Lung (tissue), 11 donors: ENCODE measurements at regions not wholly inside any gene's neighbourhood (a gene's known extent, or its start where the extent isn't known, plus 50 kb on each side); places are given as distances from the start of the nearest gene placed in this dataset.

Source experiments
- ATAC-seq: fragments of 200-7000 bp; cut with Tn5 transposase; one replicate; pipeline ENCODE4 v1.9.1; 2020; ENCODE audit warnings: moderate number of reproducible peaks; ENCODE audit not compliant: insufficient read depth, low FRiP score
- DNase-seq, 3 donors: peaks; one replicate each; pipeline ENCODE4 v3.0.0-alpha.2; 2013 to 2017
- H3K27ac ChIP-seq, 2 donors: one replicate each; pipeline ENCODE4 v1.5.1; 2013; ENCODE audit warnings: mild to moderate bottlenecking in 2 of 2, moderate library complexity in 2 of 2, control low read depth in 1 of 2, inconsistent platforms in 1 of 2, low read depth in 1 of 2, low read length in 1 of 2
- H3K27me3 ChIP-seq, 3 donors: one replicate each; pipeline ENCODE4 v1.5.1; 2013; ENCODE audit warnings: low read length in 2 of 3; ENCODE audit not compliant: control insufficient read depth in 3 of 3, insufficient read depth in 3 of 3
- H3K36me3 ChIP-seq, 4 donors: one replicate each; pipeline ENCODE4 v1.5.1; 2013; ENCODE audit warnings: low read length in 4 of 4, mild to moderate bottlenecking in 1 of 4, moderate library complexity in 1 of 4; ENCODE audit not compliant: control insufficient read depth in 4 of 4, insufficient read depth in 4 of 4
- H3K4me1 ChIP-seq, 5 donors: one replicate each; pipeline ENCODE4 v1.5.1; 2013; ENCODE audit warnings: low read length in 5 of 5, mild to moderate bottlenecking in 2 of 5, moderate library complexity in 1 of 5; ENCODE audit not compliant: control insufficient read depth in 5 of 5, insufficient read depth in 5 of 5
- H3K4me3 ChIP-seq: one replicate; pipeline ENCODE4 v1.5.1; 2013; ENCODE audit warnings: mild to moderate bottlenecking, control low read depth, moderate library complexity
- H3K9ac ChIP-seq, 2 donors: one replicate each; pipeline ENCODE4 v1.5.1; 2013; ENCODE audit warnings: low read length in 2 of 2, control low read depth in 1 of 2; ENCODE audit not compliant: insufficient read depth in 1 of 2
- H3K9me3 ChIP-seq, 4 donors: one replicate each; pipeline ENCODE4 v1.5.1; 2013; ENCODE audit warnings: low read length in 3 of 4, mild to moderate bottlenecking in 1 of 4, moderate library complexity in 1 of 4; ENCODE audit not compliant: control insufficient read depth in 4 of 4, insufficient read depth in 3 of 4
- CTCF ChIP-seq: IDR thresholded peaks from 2 replicates; pipeline ENCODE4 v1.5.1; 2012; ENCODE audit warnings: mild to moderate bottlenecking; ENCODE audit errors: control extremely low read depth, extremely low read depth
- WGBS, 2 donors: extraction: QIAGEN DNeasy Blood & Tissue Kit; methylation state at CpG; one replicate each; pipeline ENCODE4 v1.1.7; 2013; 5-methylcytosine and 5-hydroxymethylcytosine counted together
- donor health status: control.
- donor health status: control.
- donor health status: Bipolar disorder and iron deficiency.
- donor health status: healthy.
- donor health status: DM: yes; HTN: yes; CAD: no.

GRCh38 chr12:86796550-86796949, 540.4 kb upstream of the MGAT4C start:
- no peaks in the 10 kb centered on the region for H3K27me3 ChIP-seq
- peaks cover 0 to 2% (median 0%) of the 10 kb centered on the region in 5 donors for H3K4me1 ChIP-seq
- DNase-seq = no peak
- no peak overlapping the region for H3K4me3 ChIP-seq
- no peak overlapping the region for H3K27ac ChIP-seq
- no peak for TF ChIP-seq CTCF
- no peaks in the 10 kb centered on the region for H3K36me3 ChIP-seq
- no peak for ATAC-seq
- WGBS, 2 donors = 93 to 97% methylated on average over 1 of the region's 1 CpG
- no peaks in the 10 kb centered on the region for H3K9me3 ChIP-seq
- H3K9ac ChIP-seq = no peak overlapping the region

GRCh38 chr12:86788661-86789060, 532.5 kb upstream of the MGAT4C start:
- no peak overlapping the region for H3K9ac ChIP-seq
- H3K9me3 ChIP-seq = no peaks in the 10 kb centered on the region
- no peak overlapping the region for H3K27ac ChIP-seq
- ATAC-seq (no peak), DNase-seq (peak in 2 of 3 donors; percentile 75 to 78)
- H3K36me3 ChIP-seq = no peaks in the 10 kb centered on the region
- H3K4me3 ChIP-seq = no peak overlapping the region
- H3K4me1 ChIP-seq = peaks cover 0 to 17% (median 0%) of the 10 kb centered on the region in 5 donors
- H3K27me3 ChIP-seq = no peaks in the 10 kb centered on the region
- TF ChIP-seq CTCF = no peak

- no peak for TF ChIP-seq CTCF
- no peak overlapping the region for H3K4me3 ChIP-seq
- H3K9me3 ChIP-seq = no peaks in the 10 kb centered on the region
- H3K4me1 ChIP-seq = peaks cover 0 to 17% (median 0%) of the 10 kb centered on the region in 5 donors
- ATAC-seq = no peak
- no peak overlapping the region for H3K9ac ChIP-seq
- H3K27me3 ChIP-seq = no peaks in the 10 kb centered on the region
- H3K36me3 ChIP-seq = no peaks in the 10 kb centered on the region
- no peak overlapping the region for H3K27ac ChIP-seq
- no peak for DNase-seq
Measured at GRCh38 chr12:86787419-86787818, 531.2 kb upstream of the MGAT4C start.

- Histone ChIP-seq H3K9ac (no peak overlapping the region), H3K27ac (no peak overlapping the region), H3K27me3 (no peaks in the 10 kb centered on the region), H3K4me3 (no peak overlapping the region), H3K36me3 (no peaks in the 10 kb centered on the region), H3K4me1 (peaks cover 0 to 3% (median 3%) of the 10 kb centered on the region in 5 donors), H3K9me3 (no peaks in the 10 kb centered on the region)
- ATAC-seq (no peak), DNase-seq (peak; percentile 11 to 62 (median 56))
- no peak for TF ChIP-seq CTCF
- WGBS, 2 donors = 75 to 84% methylated on average over 2 of the region's 2 CpGs
Measured at GRCh38 chr12:86777325-86777724, 521.1 kb upstream of the MGAT4C start.
